Glutamatergic neuron (in vitro differentiated cells): ENCODE measurements at regions not wholly inside any gene's neighbourhood (a gene's known extent, or its start where the extent isn't known, plus 50 kb on each side); places are given as distances from the start of the nearest gene placed in this dataset.

Source experiments
- DNase-seq: peaks from one replicate; pipeline ENCODE4 v3.0.0; 2022
- H3K27ac Mint-ChIP-seq: one replicate; pipeline ENCODE4 v1.8.0; 2020; ENCODE audit warnings: mild to moderate bottlenecking, mixed read lengths, inconsistent platforms; ENCODE audit not compliant: unreplicated experiment
- H3K27me3 Mint-ChIP-seq: one replicate; pipeline ENCODE4 v1.8.0; 2020; ENCODE audit warnings: mild to moderate bottlenecking, moderate library complexity, mixed read lengths, inconsistent platforms; ENCODE audit not compliant: unreplicated experiment
- H3K36me3 Mint-ChIP-seq: one replicate; pipeline ENCODE4 v1.8.0; 2020; ENCODE audit warnings: mild to moderate bottlenecking, mixed read lengths, inconsistent platforms; ENCODE audit not compliant: unreplicated experiment
- H3K4me1 Mint-ChIP-seq: one replicate; pipeline ENCODE4 v1.8.0; 2020; ENCODE audit warnings: mild to moderate bottlenecking, low read depth, mixed read lengths, inconsistent platforms; ENCODE audit not compliant: unreplicated experiment
- H3K4me3 Mint-ChIP-seq: one replicate; pipeline ENCODE4 v1.8.0; 2020; ENCODE audit warnings: mild to moderate bottlenecking, mixed read lengths, inconsistent platforms; ENCODE audit not compliant: unreplicated experiment
- H3K9me3 Mint-ChIP-seq: one replicate; pipeline ENCODE4 v1.8.0; 2020; ENCODE audit warnings: mild to moderate bottlenecking, moderate library complexity, mixed read lengths, inconsistent platforms; ENCODE audit not compliant: unreplicated experiment
- TF ChIP-seq, protein P1 (sequence below): fragments of 200-600 bp; sonication (generic); IDR thresholded peaks from one replicate; pipeline ENCODE4 v1.5.0; 2021; ENCODE audit not compliant: partially characterized antibody, unreplicated experiment

GRCh38 chr6:95117236-95117635 is 460.1 kb upstream of the MANEA start:
- Mint-ChIP-seq H3K27ac (no peak overlapping the region), H3K9me3 (no peaks in the 10 kb centered on the region), H3K4me3 (no peak overlapping the region), H3K36me3 (no peaks in the 10 kb centered on the region), H3K27me3 (no peaks in the 10 kb centered on the region), H3K4me1 (peaks cover 2% of the 10 kb centered on the region)
- no peak for DNase-seq
- TF ChIP-seq, protein P1, sequence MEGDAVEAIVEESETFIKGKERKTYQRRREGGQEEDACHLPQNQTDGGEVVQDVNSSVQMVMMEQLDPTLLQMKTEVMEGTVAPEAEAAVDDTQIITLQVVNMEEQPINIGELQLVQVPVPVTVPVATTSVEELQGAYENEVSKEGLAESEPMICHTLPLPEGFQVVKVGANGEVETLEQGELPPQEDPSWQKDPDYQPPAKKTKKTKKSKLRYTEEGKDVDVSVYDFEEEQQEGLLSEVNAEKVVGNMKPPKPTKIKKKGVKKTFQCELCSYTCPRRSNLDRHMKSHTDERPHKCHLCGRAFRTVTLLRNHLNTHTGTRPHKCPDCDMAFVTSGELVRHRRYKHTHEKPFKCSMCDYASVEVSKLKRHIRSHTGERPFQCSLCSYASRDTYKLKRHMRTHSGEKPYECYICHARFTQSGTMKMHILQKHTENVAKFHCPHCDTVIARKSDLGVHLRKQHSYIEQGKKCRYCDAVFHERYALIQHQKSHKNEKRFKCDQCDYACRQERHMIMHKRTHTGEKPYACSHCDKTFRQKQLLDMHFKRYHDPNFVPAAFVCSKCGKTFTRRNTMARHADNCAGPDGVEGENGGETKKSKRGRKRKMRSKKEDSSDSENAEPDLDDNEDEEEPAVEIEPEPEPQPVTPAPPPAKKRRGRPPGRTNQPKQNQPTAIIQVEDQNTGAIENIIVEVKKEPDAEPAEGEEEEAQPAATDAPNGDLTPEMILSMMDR, result no peak

DNA sequence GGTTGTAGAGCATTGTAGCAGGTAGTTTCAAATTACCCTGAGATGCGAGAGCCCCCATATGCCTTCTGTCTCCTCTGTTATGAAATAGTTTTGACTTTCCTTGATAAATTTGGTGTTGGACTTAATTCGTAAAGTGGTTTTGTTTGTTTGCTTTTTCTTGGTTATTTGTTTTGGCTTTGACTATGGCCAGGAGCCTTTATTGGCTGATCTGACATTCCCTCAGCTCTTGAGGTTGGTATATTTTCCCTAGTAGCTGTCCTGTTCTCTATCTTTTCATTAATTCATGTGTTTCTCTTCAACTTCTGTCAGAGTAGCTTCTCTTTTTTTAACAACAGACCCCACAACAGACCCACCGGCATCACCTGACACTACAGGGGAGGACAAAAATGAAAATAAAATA is 457.4 kb upstream of the MANEA start:
- H3K4me3 Mint-ChIP-seq, result no peak overlapping the region
- DNase-seq, result no peak
- TF ChIP-seq, protein P1, result no peak
- no peaks in the 10 kb centered on the region for H3K27me3 Mint-ChIP-seq
- no peaks in the 10 kb centered on the region for H3K36me3 Mint-ChIP-seq
- no peaks in the 10 kb centered on the region for H3K9me3 Mint-ChIP-seq
- no peak overlapping the region for H3K27ac Mint-ChIP-seq
- H3K4me1 Mint-ChIP-seq, result peaks cover 2% of the 10 kb centered on the region

- H3K4me3 Mint-ChIP-seq, result no peak overlapping the region
- TF ChIP-seq, protein P1, result no peak
- H3K27ac Mint-ChIP-seq, result no peak overlapping the region
- DNase-seq, result no peak
- H3K27me3 Mint-ChIP-seq, result no peaks in the 10 kb centered on the region
- no peaks in the 10 kb centered on the region for H3K9me3 Mint-ChIP-seq
- H3K4me1 Mint-ChIP-seq, result peaks cover 2% of the 10 kb centered on the region
- H3K36me3 Mint-ChIP-seq, result no peaks in the 10 kb centered on the region
These were observed 456.4 kb upstream of the MANEA start for GRCh38 chr6:95120984-95121383.

GRCh38 chr6:95127261-95127660 is 450.1 kb upstream of the MANEA start:
- Mint-ChIP-seq H3K36me3 (no peaks in the 10 kb centered on the region), H3K4me1 (no peaks in the 10 kb centered on the region), H3K27ac (no peak overlapping the region), H3K9me3 (no peaks in the 10 kb centered on the region), H3K4me3 (no peak overlapping the region), H3K27me3 (peaks cover 2% of the 10 kb centered on the region)
- DNase-seq, result no peak
- TF ChIP-seq, protein P1, result no peak

DNA sequence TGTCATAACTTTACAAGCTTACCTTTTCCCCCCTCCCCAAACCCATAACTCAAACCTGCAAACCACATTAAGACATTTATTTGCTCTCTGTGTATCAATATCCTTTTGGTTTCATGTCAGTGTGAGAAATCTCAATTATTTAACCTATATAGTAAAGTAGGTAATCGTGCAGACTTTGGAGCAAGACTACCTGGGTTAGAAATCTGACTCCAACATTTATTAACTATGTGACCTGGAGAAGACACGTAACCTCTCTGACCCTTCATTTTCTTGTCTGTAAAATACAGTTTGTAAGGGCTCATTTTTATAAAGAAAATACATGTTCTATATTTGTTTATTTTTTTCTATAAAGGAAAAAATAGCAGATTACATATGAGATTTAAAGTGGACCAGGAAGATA is 448.9 kb upstream of the MANEA start:
- H3K36me3 Mint-ChIP-seq, result no peaks in the 10 kb centered on the region
- no peaks in the 10 kb centered on the region for H3K9me3 Mint-ChIP-seq
- H3K4me1 Mint-ChIP-seq, result no peaks in the 10 kb centered on the region
- no peak overlapping the region for H3K27ac Mint-ChIP-seq
- H3K27me3 Mint-ChIP-seq, result peaks cover 2% of the 10 kb centered on the region
- TF ChIP-seq, protein P1, result no peak
- no peak for DNase-seq
- H3K4me3 Mint-ChIP-seq, result no peak overlapping the region
